SU-DHL-6 (cell line): ENCODE measurements at regions not wholly inside any gene's neighbourhood (a gene's known extent, or its start where the extent isn't known, plus 50 kb on each side); places are given as distances from the start of the nearest gene placed in this dataset.

Source experiments
- H2AFZ ChIP-seq: fragments of 200-600 bp; sonication (generic); 2 replicates; pipeline ENCODE4 v1.6.1; 2014; ENCODE audit warnings: low read depth, mild to moderate bottlenecking, moderate library complexity, mixed read lengths, antibody characterized with exemption, low read length; ENCODE audit not compliant: severe bottlenecking
- H3F3A ChIP-seq: fragments of 200-600 bp; shearing (Covaris generic); 2 replicates; pipeline ENCODE4 v1.6.0; 2016; ENCODE audit warnings: antibody characterized with exemption, mild to moderate bottlenecking; ENCODE audit not compliant: insufficient read depth
- H3K27ac ChIP-seq: fragments of 200-600 bp; sonication (generic); 2 replicates; pipeline ENCODE4 v1.5.1; 2016; ENCODE audit warnings: low read depth, mild to moderate bottlenecking, low read length, moderate library complexity, mixed read lengths
- H3K27me3 ChIP-seq: fragments of 200-600 bp; sonication (generic), shearing (Covaris generic); 2 replicates; pipeline ENCODE4 v1.6.0; 2014; ENCODE audit warnings: mild to moderate bottlenecking, low read length
- H3K36me3 ChIP-seq: fragments of 200-600 bp; sonication (generic); 2 replicates; pipeline ENCODE4 v1.6.1; 2014; ENCODE audit warnings: mild to moderate bottlenecking, low read length, mixed read lengths
- H3K4me2 ChIP-seq: fragments of 300-600, 200-600 bp; shearing (Covaris generic), sonication (generic); 2 replicates; pipeline ENCODE4 v1.6.0; 2014; ENCODE audit warnings: low read length, low read depth, mild to moderate bottlenecking; ENCODE audit not compliant: poor library complexity, severe bottlenecking
- H3K4me3 ChIP-seq: fragments of 200-600 bp; sonication (generic); 2 replicates; pipeline ENCODE4 v1.5.1; 2014; ENCODE audit warnings: antibody characterized with exemption, low read length, mild to moderate bottlenecking, mixed read lengths; ENCODE audit not compliant: insufficient read depth, poor library complexity, severe bottlenecking
- H3K79me2 ChIP-seq: fragments of 200-600 bp; sonication (generic); 2 replicates; pipeline ENCODE4 v1.6.1; 2014; ENCODE audit warnings: mild to moderate bottlenecking, low read length, moderate library complexity; ENCODE audit not compliant: insufficient read depth
- H3K9ac ChIP-seq: fragments of 200-600 bp; sonication (generic); 2 replicates; pipeline ENCODE4 v1.7.0; 2014; ENCODE audit warnings: mild to moderate bottlenecking, low read length
- H3K9me2 ChIP-seq: fragments of 200-600 bp; sonication (generic); replicated peaks from 2 replicates; pipeline ENCODE4 v1.6.1; 2014; ENCODE audit warnings: low read length; ENCODE audit not compliant: insufficient read depth
- H3K9me3 ChIP-seq: fragments of 200-600 bp; sonication (generic); 2 replicates; pipeline ENCODE4 v1.6.1; 2014; ENCODE audit warnings: low read length, mixed read lengths; ENCODE audit not compliant: insufficient read depth
- H4K20me1 ChIP-seq: fragments of 200-600 bp; sonication (generic); 2 replicates; pipeline ENCODE4 v1.6.1; 2014; ENCODE audit warnings: low read depth, mild to moderate bottlenecking, antibody characterized with exemption, low read length, moderate library complexity, mixed read lengths
- EZH2phosphoT487 ChIP-seq: fragments of 200-600 bp; sonication (generic), shearing (Covaris generic); conservative IDR thresholded peaks from 2 replicates; pipeline ENCODE4 v1.6.1; 2018; ENCODE audit warnings: mild to moderate bottlenecking, antibody characterized with exemption, low read length, moderate library complexity, mixed read lengths
- TF ChIP-seq, protein P1 (sequence below): fragments of 200-600 bp; sonication (generic); IDR thresholded peaks from one replicate; pipeline ENCODE4 v1.5.1; 2017; ENCODE audit warnings: antibody characterized with exemption, mild to moderate bottlenecking, low read length, moderate library complexity; ENCODE audit not compliant: insufficient read depth, poor library complexity, severe bottlenecking

DNA sequence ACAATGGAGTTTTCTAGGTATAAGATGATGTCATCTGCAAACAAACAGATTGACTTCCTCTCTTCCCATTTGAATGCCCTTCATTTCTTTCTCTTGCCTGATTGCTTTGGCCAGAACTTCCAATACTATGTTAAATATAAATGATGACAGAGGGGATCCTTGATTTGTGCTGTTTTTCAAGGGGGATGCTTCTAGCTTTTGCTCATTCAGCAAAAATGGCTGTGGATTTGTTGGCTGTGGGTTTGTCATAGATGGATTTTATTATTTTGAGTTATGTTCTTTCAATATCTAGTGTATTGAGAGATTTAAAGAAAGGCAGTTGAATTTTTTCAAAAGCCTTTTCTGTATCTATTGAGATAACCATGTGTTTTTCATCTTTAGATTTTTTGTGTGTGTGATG, 662.4 kb upstream of the EYS start:
- H3K9me2 ChIP-seq: no peaks in the 10 kb centered on the region
- TF ChIP-seq, protein P1, sequence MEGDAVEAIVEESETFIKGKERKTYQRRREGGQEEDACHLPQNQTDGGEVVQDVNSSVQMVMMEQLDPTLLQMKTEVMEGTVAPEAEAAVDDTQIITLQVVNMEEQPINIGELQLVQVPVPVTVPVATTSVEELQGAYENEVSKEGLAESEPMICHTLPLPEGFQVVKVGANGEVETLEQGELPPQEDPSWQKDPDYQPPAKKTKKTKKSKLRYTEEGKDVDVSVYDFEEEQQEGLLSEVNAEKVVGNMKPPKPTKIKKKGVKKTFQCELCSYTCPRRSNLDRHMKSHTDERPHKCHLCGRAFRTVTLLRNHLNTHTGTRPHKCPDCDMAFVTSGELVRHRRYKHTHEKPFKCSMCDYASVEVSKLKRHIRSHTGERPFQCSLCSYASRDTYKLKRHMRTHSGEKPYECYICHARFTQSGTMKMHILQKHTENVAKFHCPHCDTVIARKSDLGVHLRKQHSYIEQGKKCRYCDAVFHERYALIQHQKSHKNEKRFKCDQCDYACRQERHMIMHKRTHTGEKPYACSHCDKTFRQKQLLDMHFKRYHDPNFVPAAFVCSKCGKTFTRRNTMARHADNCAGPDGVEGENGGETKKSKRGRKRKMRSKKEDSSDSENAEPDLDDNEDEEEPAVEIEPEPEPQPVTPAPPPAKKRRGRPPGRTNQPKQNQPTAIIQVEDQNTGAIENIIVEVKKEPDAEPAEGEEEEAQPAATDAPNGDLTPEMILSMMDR: no peak
- no peak for TF ChIP-seq EZH2phosphoT487
- H3K79me2 ChIP-seq: no peaks in the 10 kb centered on the region
- no peak overlapping the region for H3K4me3 ChIP-seq
- no peaks in the 10 kb centered on the region for H3F3A ChIP-seq
- peaks cover 4% of the 10 kb centered on the region; the same call in 1 of the 2 replicates for H3K36me3 ChIP-seq
- H3K27ac ChIP-seq: no peak overlapping the region
- no peaks in the 10 kb centered on the region for H3K27me3 ChIP-seq
- no peak overlapping the region for H2AFZ ChIP-seq
- no peak overlapping the region for H3K9ac ChIP-seq
- H4K20me1 ChIP-seq: no peaks in the 10 kb centered on the region
- H3K4me2 ChIP-seq: no peak overlapping the region
- no peaks in the 10 kb centered on the region for H3K9me3 ChIP-seq

DNA sequence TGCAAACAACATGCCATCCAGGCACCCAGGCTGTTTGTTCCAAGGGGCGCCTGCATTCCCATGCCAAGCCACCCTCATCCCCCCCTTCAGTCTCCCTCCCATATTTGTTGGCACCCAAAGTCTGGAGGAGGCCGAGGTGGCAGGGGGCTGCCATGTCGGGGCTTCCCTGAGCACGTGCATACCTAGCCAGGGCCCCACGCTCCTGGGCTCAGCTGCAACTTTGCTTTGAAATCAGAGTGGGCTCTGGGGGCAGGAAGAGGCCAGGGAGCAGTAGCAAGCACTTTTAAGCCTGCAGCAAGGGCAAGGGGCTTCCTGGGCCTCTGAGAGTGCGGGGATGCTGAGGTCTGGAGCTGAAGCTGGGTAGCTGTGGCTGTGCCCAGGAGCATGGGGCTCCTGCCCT, 655.9 kb upstream of the EYS start:
- no peak for TF ChIP-seq EZH2phosphoT487
- TF ChIP-seq, protein P1: no peak
- no peak overlapping the region for H3K9ac ChIP-seq
- no peak overlapping the region for H2AFZ ChIP-seq
- H3K4me3 ChIP-seq: no peak overlapping the region
- no peak overlapping the region for H3K4me2 ChIP-seq
- H3F3A ChIP-seq: no peaks in the 10 kb centered on the region
- H3K27ac ChIP-seq: no peak overlapping the region
- no peaks in the 10 kb centered on the region for H3K9me3 ChIP-seq
- no peaks in the 10 kb centered on the region for H3K9me2 ChIP-seq
- no peaks in the 10 kb centered on the region for H3K27me3 ChIP-seq
- peaks cover 4% of the 10 kb centered on the region; the same call in 1 of the 2 replicates for H3K36me3 ChIP-seq
- no peaks in the 10 kb centered on the region for H3K79me2 ChIP-seq
- H4K20me1 ChIP-seq: no peaks in the 10 kb centered on the region

DNA sequence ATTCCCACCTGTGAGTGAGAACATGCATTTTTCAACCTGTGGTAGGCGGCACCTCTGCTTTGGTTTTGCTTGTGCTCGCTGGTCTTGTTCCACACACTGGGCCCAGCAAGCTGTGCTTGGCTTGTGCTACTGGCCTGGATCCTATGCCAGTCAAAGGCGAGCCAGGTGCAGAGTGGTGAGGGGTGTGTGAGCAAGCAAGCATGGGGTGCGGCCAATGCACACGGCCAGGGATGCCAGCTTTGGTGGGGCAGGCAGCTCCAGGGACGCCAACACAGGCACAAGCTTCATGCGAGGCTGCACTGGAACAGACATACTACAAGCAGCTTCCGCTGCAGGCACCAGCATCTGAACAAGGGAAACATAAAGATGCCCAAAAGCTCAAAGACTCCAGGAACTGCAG, 654.9 kb upstream of the EYS start:
- no peak overlapping the region for H3K9ac ChIP-seq
- no peak overlapping the region for H2AFZ ChIP-seq
- H3K9me3 ChIP-seq: no peaks in the 10 kb centered on the region
- H3K27ac ChIP-seq: no peak overlapping the region
- H3K4me2 ChIP-seq: no peak overlapping the region
- no peaks in the 10 kb centered on the region for H3K9me2 ChIP-seq
- H3K79me2 ChIP-seq: no peaks in the 10 kb centered on the region
- TF ChIP-seq EZH2phosphoT487: no peak
- TF ChIP-seq, protein P1: no peak
- peaks cover 4% of the 10 kb centered on the region; the same call in 1 of the 2 replicates for H3K36me3 ChIP-seq
- H3K4me3 ChIP-seq: no peak overlapping the region
- H3F3A ChIP-seq: no peaks in the 10 kb centered on the region
- H4K20me1 ChIP-seq: no peaks in the 10 kb centered on the region
- H3K27me3 ChIP-seq: no peaks in the 10 kb centered on the region

DNA sequence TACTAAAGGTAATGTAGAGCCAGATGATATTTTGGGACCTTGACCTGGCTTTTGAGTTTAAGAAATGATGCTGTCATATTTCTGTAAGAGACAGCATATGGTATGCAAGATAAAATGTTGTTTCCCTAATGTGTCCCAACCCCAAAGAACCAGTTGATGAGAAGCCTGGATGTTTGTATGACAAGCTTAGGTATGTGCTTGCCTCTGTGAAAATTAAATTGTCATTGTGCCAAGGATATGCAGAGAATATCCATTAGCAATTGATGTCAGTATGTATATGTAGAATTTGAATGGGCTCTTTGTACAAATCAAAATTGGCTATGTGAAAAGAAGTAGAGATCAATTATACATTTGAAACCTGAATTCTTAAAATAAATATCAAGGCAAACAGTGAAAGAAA, 650.8 kb upstream of the EYS start:
- no peaks in the 10 kb centered on the region for H3K27me3 ChIP-seq
- no peak overlapping the region for H2AFZ ChIP-seq
- H3F3A ChIP-seq: no peaks in the 10 kb centered on the region
- TF ChIP-seq EZH2phosphoT487: no peak
- TF ChIP-seq, protein P1: no peak
- no peaks in the 10 kb centered on the region for H3K36me3 ChIP-seq
- no peaks in the 10 kb centered on the region for H4K20me1 ChIP-seq
- no peak overlapping the region for H3K4me2 ChIP-seq
- no peak overlapping the region for H3K27ac ChIP-seq
- H3K4me3 ChIP-seq: no peak overlapping the region
- H3K9me3 ChIP-seq: no peaks in the 10 kb centered on the region
- H3K9me2 ChIP-seq: no peaks in the 10 kb centered on the region
- H3K9ac ChIP-seq: no peak overlapping the region
- H3K79me2 ChIP-seq: no peaks in the 10 kb centered on the region
